ENCODE measurements at regions not wholly inside any gene's neighbourhood (a gene's known extent, or its start where the extent isn't known, plus 50 kb on each side); places are given as distances from the start of the nearest gene placed in this dataset.

- TF ChIP-seq CTCF (IDR thresholded peaks at IDR 0.05; ENCODE audit: low read depth, low read length): no peak
- no peak for TF ChIP-seq EZH2phosphoT487 (IDR thresholded peaks at IDR 0.05; ENCODE audit: low read depth)
These were observed 122.5 kb upstream of the FOXD3 start for GRCh38 chr1:63199706-63200335.
